ENCODE measurements at regions not wholly inside any gene's neighbourhood (a gene's known extent, or its start where the extent isn't known, plus 50 kb on each side); places are given as distances from the start of the nearest gene placed in this dataset.

DNA sequence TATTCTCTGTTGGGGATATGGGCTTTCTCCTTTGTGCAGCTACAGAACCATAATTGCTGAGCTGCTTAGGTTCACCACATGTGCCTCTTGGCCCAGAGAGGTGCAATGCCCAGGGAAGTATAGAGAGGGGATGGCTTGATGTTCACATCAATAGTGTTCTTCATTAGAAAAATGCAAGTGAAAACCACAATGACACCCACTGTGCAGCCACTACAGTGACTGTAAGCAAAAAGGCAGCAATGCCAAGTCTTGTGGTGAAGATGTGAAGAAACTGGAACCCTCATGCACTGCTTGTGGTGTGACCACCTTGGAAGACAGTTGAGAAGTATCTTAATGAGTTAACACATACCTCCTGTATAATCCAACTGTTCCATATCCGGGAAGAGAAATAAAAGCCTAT is 318.9 kb upstream of the ZMIZ1 start:
- H3K27me3 ChIP-seq (ENCODE audit: control insufficient read depth, insufficient read depth, low read length), result no peaks in the 10 kb centered on the region
- H3K4me3 ChIP-seq (ENCODE audit: insufficient read depth, low read depth, low read length), result no peak overlapping the region
- no peaks in the 10 kb centered on the region for H3K36me3 ChIP-seq (replicated peaks; ENCODE audit: control insufficient read depth, insufficient read depth, low read length)
- no peak for DNase-seq

GRCh38 chr10:78750418-78750817 is 318.3 kb upstream of the ZMIZ1 start:
- H3K4me3 ChIP-seq (ENCODE audit: insufficient read depth, low read depth, low read length), result no peak overlapping the region
- no peak for DNase-seq

DNA sequence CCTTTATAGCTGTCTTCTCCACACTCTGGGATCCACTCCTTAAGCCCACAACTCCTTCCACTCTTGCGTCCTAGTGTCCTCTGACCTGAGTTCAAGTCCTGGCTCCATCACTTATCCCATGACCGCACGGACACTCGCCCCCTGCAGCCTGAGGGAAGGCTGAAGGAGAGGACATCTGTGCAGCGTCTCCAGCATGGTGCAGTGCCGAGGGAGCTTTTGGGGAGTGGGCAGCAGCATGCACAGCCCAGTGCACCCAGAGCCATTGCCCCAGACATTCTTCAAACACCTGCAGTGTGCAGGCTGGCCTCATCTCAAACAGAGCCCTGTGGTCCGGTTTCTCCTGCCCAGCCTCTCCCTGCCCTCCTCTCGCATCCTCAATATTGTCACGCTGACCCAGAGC is 317.1 kb upstream of the ZMIZ1 start:
- Histone ChIP-seq H3K36me3 (replicated peaks; ENCODE audit: control insufficient read depth, insufficient read depth, low read length) (no peaks in the 10 kb centered on the region), H3K4me3 (ENCODE audit: insufficient read depth, low read depth, low read length) (no peak overlapping the region), H3K27me3 (ENCODE audit: control insufficient read depth, insufficient read depth, low read length) (no peaks in the 10 kb centered on the region)
- no peak for DNase-seq

More at GRCh38 chr10:78750418-78750817, 318.3 kb upstream of the ZMIZ1 start:
- H3K36me3 ChIP-seq (replicated peaks; ENCODE audit: control insufficient read depth, insufficient read depth, low read length), result no peaks in the 10 kb centered on the region
- no peaks in the 10 kb centered on the region for H3K27me3 ChIP-seq (ENCODE audit: control insufficient read depth, insufficient read depth, low read length)

DNA sequence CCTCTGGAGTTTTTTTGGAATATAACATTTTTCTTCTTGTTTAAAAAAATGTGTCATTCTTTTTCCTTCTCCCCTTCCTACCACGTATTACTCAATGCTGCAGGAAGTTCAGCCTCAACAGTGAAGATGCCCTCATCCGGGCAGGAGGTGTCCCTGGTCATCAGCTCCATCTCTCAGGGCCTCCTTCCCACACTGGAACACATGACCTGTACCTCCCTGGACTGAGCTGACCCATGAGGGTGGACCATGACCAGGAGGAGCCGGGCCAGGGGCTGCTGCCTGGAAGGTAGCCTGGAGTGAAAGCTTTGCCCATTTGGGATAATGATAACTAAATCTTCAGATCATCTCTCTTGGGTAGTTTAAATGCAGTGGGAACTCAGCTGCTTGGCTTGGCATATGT is 316.5 kb upstream of the ZMIZ1 start:
- Histone ChIP-seq H3K4me3 (ENCODE audit: insufficient read depth, low read depth, low read length) (no peak overlapping the region), H3K36me3 (replicated peaks; ENCODE audit: control insufficient read depth, insufficient read depth, low read length) (no peaks in the 10 kb centered on the region), H3K27me3 (ENCODE audit: control insufficient read depth, insufficient read depth, low read length) (no peaks in the 10 kb centered on the region)
- DNase-seq, result no peak

- no peaks in the 10 kb centered on the region for H3K27me3 ChIP-seq (ENCODE audit: control insufficient read depth, insufficient read depth, low read length)
- no peak overlapping the region for H3K4me3 ChIP-seq (ENCODE audit: insufficient read depth, low read depth, low read length)
- DNase-seq, result no peak
- H3K36me3 ChIP-seq (replicated peaks; ENCODE audit: control insufficient read depth, insufficient read depth, low read length), result no peaks in the 10 kb centered on the region
Measured at GRCh38 chr10:78752708-78753107, 316.1 kb upstream of the ZMIZ1 start.

GRCh38 chr10:78754269-78755062 is 314.3 kb upstream of the ZMIZ1 start:
- no peak for DNase-seq
- no peaks in the 10 kb centered on the region for H3K36me3 ChIP-seq (replicated peaks; ENCODE audit: control insufficient read depth, insufficient read depth, low read length)
- no peak overlapping the region for H3K4me3 ChIP-seq (ENCODE audit: insufficient read depth, low read depth, low read length)
- no peaks in the 10 kb centered on the region for H3K27me3 ChIP-seq (ENCODE audit: control insufficient read depth, insufficient read depth, low read length)

DNA sequence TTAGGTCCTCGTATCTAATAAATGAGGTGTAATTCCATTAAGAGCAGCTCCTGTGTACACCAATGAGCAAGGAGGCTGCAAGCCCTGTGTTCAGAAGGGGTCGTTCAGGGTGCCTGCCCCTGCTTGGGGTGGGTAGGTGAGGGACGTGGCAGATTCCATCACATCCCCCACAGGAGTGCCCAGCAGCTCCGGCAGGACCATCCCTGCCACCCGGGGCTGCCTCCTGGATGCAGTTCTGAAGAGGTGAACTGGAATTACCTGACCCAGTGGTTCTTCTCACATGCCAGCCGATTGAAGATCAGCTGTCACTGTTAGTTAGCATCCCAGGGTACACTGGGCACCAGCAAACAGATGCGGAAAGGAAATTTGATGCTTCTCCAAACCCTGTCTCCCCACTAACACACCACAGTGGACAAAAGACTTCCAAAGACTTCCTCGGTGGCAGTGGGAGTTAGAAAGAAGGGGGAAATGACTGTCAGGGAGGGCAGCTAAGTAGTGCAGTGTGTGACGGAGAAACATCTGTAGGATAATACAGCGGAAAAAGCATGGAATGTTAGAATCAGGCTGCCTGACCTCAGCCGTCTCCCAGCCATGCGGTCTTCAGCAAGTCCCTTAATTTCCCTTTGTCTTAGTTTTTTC is 313.6 kb upstream of the ZMIZ1 start:
- H3K36me3 ChIP-seq (replicated peaks; ENCODE audit: control insufficient read depth, insufficient read depth, low read length), result no peaks in the 10 kb centered on the region
- no peak for DNase-seq
- no peaks in the 10 kb centered on the region for H3K27me3 ChIP-seq (ENCODE audit: control insufficient read depth, insufficient read depth, low read length)
- no peak overlapping the region for H3K4me3 ChIP-seq (ENCODE audit: insufficient read depth, low read depth, low read length)

- Histone ChIP-seq H3K4me3 (ENCODE audit: insufficient read depth, low read depth, low read length) (no peak overlapping the region), H3K27me3 (ENCODE audit: control insufficient read depth, insufficient read depth, low read length) (no peaks in the 10 kb centered on the region), H3K36me3 (replicated peaks; ENCODE audit: control insufficient read depth, insufficient read depth, low read length) (no peaks in the 10 kb centered on the region)
- DNase-seq, result no peak
Measured at GRCh38 chr10:78755877-78756455, 312.8 kb upstream of the ZMIZ1 start.

GRCh38 chr10:78756604-78757343 is 312.0 kb upstream of the ZMIZ1 start:
- no peak for DNase-seq
- Histone ChIP-seq H3K36me3 (replicated peaks; ENCODE audit: control insufficient read depth, insufficient read depth, low read length) (no peaks in the 10 kb centered on the region), H3K27me3 (ENCODE audit: control insufficient read depth, insufficient read depth, low read length) (no peaks in the 10 kb centered on the region), H3K4me3 (ENCODE audit: insufficient read depth, low read depth, low read length) (no peak overlapping the region)

DNA sequence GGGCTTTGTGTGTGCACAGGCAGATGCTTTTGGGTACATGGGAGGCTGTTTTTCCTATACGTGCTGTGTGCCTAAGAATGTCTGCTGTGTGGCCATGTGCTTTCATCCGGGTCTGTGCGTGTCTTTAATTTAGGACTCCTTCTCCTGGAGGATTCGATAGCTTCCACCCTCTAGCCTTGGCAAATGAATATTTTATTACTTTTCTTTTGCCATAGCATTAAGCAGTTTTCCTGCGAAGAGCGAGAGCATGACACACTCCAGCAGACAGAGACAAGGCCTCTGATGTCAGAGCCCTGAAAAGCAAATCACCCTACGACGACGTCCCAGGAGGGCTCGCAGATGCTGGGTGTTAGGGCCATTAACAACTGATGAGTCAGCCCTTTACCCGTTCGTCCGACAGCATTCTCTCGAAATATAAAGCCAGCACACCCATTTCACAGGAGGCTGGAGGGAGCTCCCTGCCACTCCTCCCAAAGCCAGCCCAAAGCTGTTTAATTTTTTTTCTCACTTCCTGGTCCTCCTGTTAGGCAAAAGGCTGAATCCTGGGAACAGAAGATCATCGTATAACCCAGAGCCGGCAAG is 311.3 kb upstream of the ZMIZ1 start:
- DNase-seq, result no peak
- Histone ChIP-seq H3K27me3 (ENCODE audit: control insufficient read depth, insufficient read depth, low read length) (no peaks in the 10 kb centered on the region), H3K36me3 (replicated peaks; ENCODE audit: control insufficient read depth, insufficient read depth, low read length) (no peaks in the 10 kb centered on the region), H3K4me3 (ENCODE audit: insufficient read depth, low read depth, low read length) (no peak overlapping the region)

GRCh38 chr10:78758176-78758575 is 310.6 kb upstream of the ZMIZ1 start:
- H3K4me3 ChIP-seq (ENCODE audit: insufficient read depth, low read depth, low read length), result no peak overlapping the region
- H3K36me3 ChIP-seq (replicated peaks; ENCODE audit: control insufficient read depth, insufficient read depth, low read length), result no peaks in the 10 kb centered on the region
- H3K27me3 ChIP-seq (ENCODE audit: control insufficient read depth, insufficient read depth, low read length), result no peaks in the 10 kb centered on the region
- no peak for DNase-seq

DNA sequence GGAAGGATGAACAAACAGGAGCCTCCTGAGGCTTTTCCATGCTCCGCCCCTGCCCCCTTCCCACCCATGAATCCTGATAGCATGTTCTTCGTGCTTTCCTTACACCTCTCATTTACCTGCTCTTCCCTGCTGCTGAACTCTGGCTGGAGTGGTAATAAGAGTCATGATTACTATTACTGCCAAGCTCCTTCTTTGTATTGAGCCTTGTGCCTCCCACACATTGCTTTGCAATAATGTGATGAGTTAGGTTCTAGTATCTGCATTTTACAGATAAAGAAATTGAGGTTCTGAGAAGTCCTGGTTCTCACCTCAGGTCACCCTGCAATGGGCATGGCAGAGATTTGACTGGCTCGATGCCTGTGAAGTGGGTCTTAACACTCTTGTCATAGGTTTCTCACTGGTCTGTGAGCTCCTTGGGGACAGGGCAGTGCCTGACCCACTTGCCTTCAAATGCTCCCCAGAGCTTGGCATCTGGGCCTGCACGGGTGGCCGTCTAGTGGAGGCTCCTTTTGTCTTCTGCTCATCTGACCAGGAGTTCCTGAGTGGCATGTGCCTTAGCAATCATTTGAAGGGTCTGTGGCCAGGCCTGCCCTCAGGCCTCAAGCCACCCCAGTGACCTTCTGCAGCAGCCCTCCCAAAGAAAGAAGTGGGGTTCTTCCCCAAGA is 309.2 kb upstream of the ZMIZ1 start:
- H3K27me3 ChIP-seq (ENCODE audit: control insufficient read depth, insufficient read depth, low read length), result no peaks in the 10 kb centered on the region
- DNase-seq, result no peak
- H3K4me3 ChIP-seq (ENCODE audit: insufficient read depth, low read depth, low read length), result no peak overlapping the region
- H3K36me3 ChIP-seq (replicated peaks; ENCODE audit: control insufficient read depth, insufficient read depth, low read length), result no peaks in the 10 kb centered on the region

DNA sequence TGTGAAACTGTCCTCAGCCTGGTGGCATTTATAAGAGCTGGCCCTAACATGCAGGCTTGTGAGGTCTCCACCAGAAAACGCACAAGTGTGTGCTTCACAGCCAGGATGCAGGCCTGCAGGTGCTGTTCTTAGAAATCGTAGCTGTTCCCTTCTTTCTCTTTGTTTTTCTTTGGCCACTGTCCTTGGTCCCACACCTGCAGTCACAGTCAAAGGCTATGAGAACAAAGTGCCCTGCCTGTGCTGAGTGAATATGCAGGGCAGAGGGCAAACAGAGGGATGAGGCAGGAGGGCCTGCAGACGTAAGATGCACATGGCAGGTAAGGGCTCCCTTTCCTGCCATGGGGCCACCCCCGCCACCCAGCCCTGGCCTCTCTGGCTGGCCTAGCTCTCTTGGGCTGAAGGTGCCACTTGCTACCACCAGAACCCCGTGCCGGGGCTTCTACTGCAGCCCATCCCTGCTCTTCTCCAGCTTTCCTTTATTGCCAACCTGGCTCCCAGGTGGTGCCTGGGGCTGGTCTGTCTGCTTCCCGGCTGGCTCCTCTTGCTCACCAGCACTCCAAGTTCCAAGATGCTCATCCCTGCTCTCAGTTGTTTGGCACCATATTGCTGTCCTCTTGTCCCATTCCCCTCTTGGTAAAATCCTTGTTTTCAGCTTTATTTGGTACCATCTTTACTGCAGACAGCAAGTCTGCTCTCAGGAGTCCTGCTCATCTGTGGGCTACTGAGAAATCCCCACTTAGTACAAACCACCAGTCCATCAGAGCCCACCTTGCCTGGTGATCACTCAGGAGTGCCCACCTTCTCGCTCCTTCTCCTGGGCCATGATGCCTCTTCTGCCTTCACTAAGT is 308.1 kb upstream of the ZMIZ1 start:
- no peak for DNase-seq
- no peaks in the 10 kb centered on the region for H3K27me3 ChIP-seq (ENCODE audit: control insufficient read depth, insufficient read depth, low read length)
- H3K36me3 ChIP-seq (replicated peaks; ENCODE audit: control insufficient read depth, insufficient read depth, low read length), result no peaks in the 10 kb centered on the region
- no peak overlapping the region for H3K4me3 ChIP-seq (ENCODE audit: insufficient read depth, low read depth, low read length)

Data from H7 (cell line).